Osteocyte (in vitro differentiated cells): ENCODE measurements at regions not wholly inside any gene's neighbourhood (a gene's known extent, or its start where the extent isn't known, plus 50 kb on each side); places are given as distances from the start of the nearest gene placed in this dataset.

Experiments used
- DNase-seq: peaks from one replicate; pipeline ENCODE4 v3.0.0; 2021; ENCODE audit warnings: mixed read lengths; ENCODE audit not compliant: unreplicated experiment; ENCODE audit errors: extremely low spot score
- H3K27ac Mint-ChIP-seq: one replicate; pipeline ENCODE4 v1.8.0; 2021; ENCODE audit warnings: mild to moderate bottlenecking, mixed read lengths; ENCODE audit not compliant: unreplicated experiment
- H3K27me3 Mint-ChIP-seq: one replicate; pipeline ENCODE4 v1.8.0; 2021; ENCODE audit warnings: mixed read lengths; ENCODE audit not compliant: unreplicated experiment
- H3K36me3 Mint-ChIP-seq: one replicate; pipeline ENCODE4 v1.8.0; 2021; ENCODE audit warnings: mixed read lengths; ENCODE audit not compliant: unreplicated experiment
- H3K4me1 Mint-ChIP-seq: one replicate; pipeline ENCODE4 v1.8.0; 2021; ENCODE audit warnings: mixed read lengths; ENCODE audit not compliant: unreplicated experiment
- H3K4me3 Mint-ChIP-seq: one replicate; pipeline ENCODE4 v1.8.0; 2021; ENCODE audit warnings: mild to moderate bottlenecking, moderate library complexity, mixed read lengths; ENCODE audit not compliant: unreplicated experiment
- H3K9me3 Mint-ChIP-seq: one replicate; pipeline ENCODE4 v1.8.0; 2021; ENCODE audit warnings: mixed read lengths; ENCODE audit not compliant: unreplicated experiment
- TF ChIP-seq, protein P1 (sequence below): fragments of 200-600 bp; sonication (generic); IDR thresholded peaks from 2 replicates; pipeline ENCODE4 v1.5.0; 2021; ENCODE audit warnings: antibody characterized with exemption, mild to moderate bottlenecking, moderate library complexity

DNA sequence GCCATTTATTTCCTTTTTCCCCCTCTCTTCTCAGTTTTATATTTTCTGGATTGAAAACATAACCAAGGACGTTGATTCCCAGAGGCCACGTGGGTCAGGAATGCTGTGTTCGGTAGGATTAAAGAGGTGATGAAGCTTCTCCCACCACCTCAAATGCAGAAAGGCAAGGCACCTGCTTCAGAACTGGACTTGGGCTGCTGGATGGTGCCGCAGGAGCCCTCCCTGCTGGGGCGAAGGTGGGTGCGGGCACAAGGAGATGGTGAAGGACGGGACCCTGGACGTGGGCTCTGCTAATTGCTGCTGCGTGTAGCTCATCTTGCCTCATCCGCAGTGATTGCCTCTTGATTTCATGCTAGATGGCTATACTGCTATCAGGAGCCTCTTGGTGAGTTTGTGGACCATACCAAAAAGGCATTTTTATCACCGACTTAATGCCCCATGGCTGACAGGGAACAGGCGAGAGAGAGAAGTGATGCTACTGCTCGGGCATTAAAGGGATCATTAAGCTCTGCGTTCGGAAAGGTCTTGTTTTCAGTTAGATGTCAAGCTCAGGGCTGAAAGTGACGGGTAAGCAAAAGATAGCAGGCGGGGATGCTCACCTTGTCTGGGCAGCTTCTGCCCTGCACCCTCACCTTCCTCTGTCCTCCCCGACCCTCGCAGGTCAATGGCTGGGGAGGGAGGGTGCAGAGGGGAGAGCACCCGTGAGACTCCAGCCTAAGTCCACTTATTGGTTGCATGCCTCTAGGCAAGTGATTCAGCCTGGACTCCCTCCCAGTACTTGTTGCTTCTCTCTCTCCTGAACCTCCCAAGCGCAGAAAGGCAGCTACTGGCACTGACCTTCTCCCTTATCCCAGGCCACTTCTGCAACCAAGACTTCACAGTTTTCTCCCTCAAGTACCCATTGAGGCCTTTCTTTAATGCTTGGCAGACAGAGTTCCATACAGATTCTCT lies 71.6 kb upstream of the FSTL4 start:
- no peak overlapping the region for H3K4me3 Mint-ChIP-seq
- H3K9me3 Mint-ChIP-seq: no peaks in the 10 kb centered on the region
- TF ChIP-seq, protein P1, sequence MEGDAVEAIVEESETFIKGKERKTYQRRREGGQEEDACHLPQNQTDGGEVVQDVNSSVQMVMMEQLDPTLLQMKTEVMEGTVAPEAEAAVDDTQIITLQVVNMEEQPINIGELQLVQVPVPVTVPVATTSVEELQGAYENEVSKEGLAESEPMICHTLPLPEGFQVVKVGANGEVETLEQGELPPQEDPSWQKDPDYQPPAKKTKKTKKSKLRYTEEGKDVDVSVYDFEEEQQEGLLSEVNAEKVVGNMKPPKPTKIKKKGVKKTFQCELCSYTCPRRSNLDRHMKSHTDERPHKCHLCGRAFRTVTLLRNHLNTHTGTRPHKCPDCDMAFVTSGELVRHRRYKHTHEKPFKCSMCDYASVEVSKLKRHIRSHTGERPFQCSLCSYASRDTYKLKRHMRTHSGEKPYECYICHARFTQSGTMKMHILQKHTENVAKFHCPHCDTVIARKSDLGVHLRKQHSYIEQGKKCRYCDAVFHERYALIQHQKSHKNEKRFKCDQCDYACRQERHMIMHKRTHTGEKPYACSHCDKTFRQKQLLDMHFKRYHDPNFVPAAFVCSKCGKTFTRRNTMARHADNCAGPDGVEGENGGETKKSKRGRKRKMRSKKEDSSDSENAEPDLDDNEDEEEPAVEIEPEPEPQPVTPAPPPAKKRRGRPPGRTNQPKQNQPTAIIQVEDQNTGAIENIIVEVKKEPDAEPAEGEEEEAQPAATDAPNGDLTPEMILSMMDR: no peak
- DNase-seq: no peak
- H3K4me1 Mint-ChIP-seq: no peaks in the 10 kb centered on the region
- H3K27me3 Mint-ChIP-seq: peaks cover 25% of the 10 kb centered on the region
- no peaks in the 10 kb centered on the region for H3K36me3 Mint-ChIP-seq
- H3K27ac Mint-ChIP-seq: no peak overlapping the region

DNA sequence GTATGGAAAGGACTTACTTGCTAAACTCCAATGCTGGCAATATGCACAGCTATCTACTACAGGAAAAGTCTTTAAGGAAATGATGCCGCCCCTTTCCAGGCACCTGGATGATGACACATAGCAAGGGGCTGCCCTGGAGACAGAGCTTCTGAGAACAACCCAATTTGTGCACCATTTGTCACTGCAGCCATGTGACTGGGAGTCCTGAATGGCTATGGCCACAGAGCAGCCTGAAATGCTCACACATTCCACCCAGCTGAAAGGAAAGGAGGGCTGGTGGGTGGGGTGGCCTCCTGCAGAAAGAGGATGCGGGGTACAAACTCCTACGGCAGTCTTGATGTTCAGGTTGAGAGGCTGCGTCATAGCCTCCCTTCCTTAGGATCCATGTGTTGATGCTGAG lies 70.1 kb upstream of the FSTL4 start:
- H3K9me3 Mint-ChIP-seq: no peaks in the 10 kb centered on the region
- H3K4me1 Mint-ChIP-seq: no peaks in the 10 kb centered on the region
- peak; percentile 32 for DNase-seq
- no peaks in the 10 kb centered on the region for H3K36me3 Mint-ChIP-seq
- H3K27ac Mint-ChIP-seq: no peak overlapping the region
- H3K27me3 Mint-ChIP-seq: peaks cover 28% of the 10 kb centered on the region
- TF ChIP-seq, protein P1: no peak
- H3K4me3 Mint-ChIP-seq: no peak overlapping the region

DNA sequence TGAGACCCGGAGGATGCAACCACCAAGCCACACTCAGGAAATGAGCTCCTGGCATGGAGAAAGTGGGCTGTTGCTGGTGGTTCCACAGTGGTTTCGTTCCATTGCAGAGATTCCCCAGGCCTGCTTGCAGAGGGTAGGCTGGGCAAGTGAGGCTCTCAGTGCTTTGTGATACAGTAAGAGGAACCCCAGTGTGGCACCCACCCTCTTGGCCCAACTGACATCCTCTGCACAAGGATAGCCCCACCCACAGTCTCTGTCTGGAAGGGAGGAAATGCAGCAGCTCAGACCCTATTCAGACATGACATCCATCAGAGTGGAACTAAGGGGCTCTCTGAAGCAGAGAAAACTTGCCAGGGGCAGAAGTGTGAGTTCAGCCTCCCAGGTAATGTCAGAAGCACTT lies 69.6 kb upstream of the FSTL4 start:
- Mint-ChIP-seq H3K27me3 (peaks cover 24% of the 10 kb centered on the region), H3K27ac (no peak overlapping the region), H3K4me1 (no peaks in the 10 kb centered on the region), H3K4me3 (no peak overlapping the region), H3K9me3 (no peaks in the 10 kb centered on the region), H3K36me3 (no peaks in the 10 kb centered on the region)
- TF ChIP-seq, protein P1: no peak
- DNase-seq: peak; percentile 48

DNA sequence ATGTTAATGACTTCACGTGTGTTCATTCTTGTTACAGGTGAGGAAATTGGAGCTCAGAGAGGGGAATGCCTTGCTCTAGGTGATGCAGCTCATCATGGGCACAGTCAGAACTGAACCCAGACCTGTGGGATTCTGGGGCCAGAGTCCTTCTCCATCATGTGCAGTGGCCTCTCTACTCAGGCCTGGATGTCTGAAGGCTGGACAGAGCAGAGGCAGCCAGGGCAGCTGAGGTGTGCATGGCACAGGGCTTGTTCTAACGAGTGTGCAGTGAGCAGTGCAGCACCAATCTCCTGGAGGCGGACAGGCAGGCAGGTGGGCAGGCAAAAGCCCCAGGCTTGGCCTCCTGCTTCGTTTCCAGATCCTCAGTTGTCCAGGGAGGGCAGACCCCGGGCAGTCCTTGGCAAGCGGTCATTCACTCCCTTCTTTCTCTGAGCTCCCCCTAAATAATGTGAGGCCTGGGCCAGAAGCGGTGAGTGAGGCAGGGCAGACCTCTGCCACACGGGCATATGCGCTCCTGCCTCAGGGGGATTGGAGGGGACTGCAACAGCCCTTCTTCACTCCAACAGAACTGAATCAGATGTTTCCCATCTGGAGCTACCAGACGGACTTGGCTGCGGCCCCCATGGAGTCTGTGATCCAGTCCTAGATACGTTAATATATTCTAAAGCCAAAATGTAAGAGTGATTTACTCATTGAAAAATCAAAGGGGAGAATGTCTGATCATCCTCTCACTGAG lies 68.7 kb upstream of the FSTL4 start:
- peak; percentile 40 for DNase-seq
- Mint-ChIP-seq H3K4me1 (no peaks in the 10 kb centered on the region), H3K4me3 (no peak overlapping the region), H3K36me3 (no peaks in the 10 kb centered on the region), H3K9me3 (no peaks in the 10 kb centered on the region), H3K27ac (no peak overlapping the region), H3K27me3 (peaks cover 18% of the 10 kb centered on the region)
- TF ChIP-seq, protein P1: no peak

DNA sequence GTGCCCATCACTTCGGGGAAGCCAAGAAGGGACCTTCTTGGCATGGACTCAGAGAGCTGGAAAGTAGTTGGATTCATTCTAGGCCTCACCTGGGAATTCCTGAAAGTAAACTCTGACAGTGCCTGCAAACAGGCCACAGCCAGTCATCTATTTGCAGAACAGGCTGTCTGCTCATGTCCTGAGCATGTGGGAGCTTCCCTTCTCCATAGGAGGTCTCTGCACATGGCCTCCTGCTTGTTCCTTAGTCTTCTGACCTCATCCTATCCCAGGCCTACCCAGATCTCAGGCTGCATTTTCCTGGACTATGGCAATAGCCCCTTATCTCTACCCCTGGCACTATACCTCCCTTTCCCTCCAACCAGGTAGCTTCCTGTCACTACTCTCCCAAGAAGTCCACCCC lies 67.2 kb upstream of the FSTL4 start:
- Mint-ChIP-seq H3K27ac (no peak overlapping the region), H3K27me3 (peaks cover 11% of the 10 kb centered on the region), H3K9me3 (no peaks in the 10 kb centered on the region), H3K36me3 (no peaks in the 10 kb centered on the region), H3K4me1 (no peaks in the 10 kb centered on the region), H3K4me3 (no peak overlapping the region)
- no peak for DNase-seq
- TF ChIP-seq, protein P1: no peak
